Suprapubic skin (tissue), 4 donors: ENCODE measurements at regions not wholly inside any gene's neighbourhood (a gene's known extent, or its start where the extent isn't known, plus 50 kb on each side); places are given as distances from the start of the nearest gene placed in this dataset.

Experiments
- CTCF ChIP-seq, 2 donors: fragments of 200-600 bp in 1 of 2; fragments of 450-650 bp in 1 of 2; sonication (generic) in 1 of 2; IDR thresholded peaks; one replicate each; pipeline ENCODE4 v1.5.1; 2016 to 2019; ENCODE audit warnings: antibody characterized with exemption in 2 of 2, mild to moderate bottlenecking in 1 of 2, moderate library complexity in 1 of 2
- EP300 ChIP-seq: sonication (generic); formaldehyde crosslinking; IDR thresholded peaks from one replicate; pipeline ENCODE4 v1.6.1; 2017; ENCODE audit warnings: antibody characterized with exemption
- POLR2A ChIP-seq, 2 donors: fragments of 450-650 bp; IDR thresholded peaks; one replicate each; pipeline ENCODE4 v1.6.1; 2017; ENCODE audit warnings: antibody characterized with exemption in 2 of 2, mild to moderate bottlenecking in 2 of 2, moderate library complexity in 2 of 2
- POLR2AphosphoS5 ChIP-seq, 3 donors: sonication (generic); formaldehyde crosslinking; IDR thresholded peaks; one replicate each; pipeline ENCODE4 v1.6.1; 2017; ENCODE audit warnings: antibody characterized with exemption in 3 of 3

GRCh38 chr3:120516136-120516535, 65.3 kb upstream of the FSTL1 start:
- TF ChIP-seq EP300 (no peak), POLR2A (IDR thresholded peaks at IDR 0.05) (no peak), CTCF (IDR thresholded peaks at IDR 0.05) (no peak), POLR2AphosphoS5 (IDR thresholded peaks at IDR 0.05) (no peak)
